AG04450 (cell line): ENCODE measurements at regions not wholly inside any gene's neighbourhood (a gene's known extent, or its start where the extent isn't known, plus 50 kb on each side); places are given as distances from the start of the nearest gene placed in this dataset.

ENCODE experiments used
- CTCF ChIA-PET: fragments of 300-600, 350-600 bp; formaldehyde crosslinking; extraction: SDS; loops from one replicate; lab custom pipeline; 2022; ENCODE audit warnings: antibody characterized with exemption, inconsistent platforms; lab: Charles Lee
- POLR2A ChIA-PET: fragments of 350-600 bp; formaldehyde crosslinking; extraction: SDS; loops from one replicate; lab custom pipeline; 2021; ENCODE audit warnings: antibody characterized with exemption, inconsistent platforms; lab: Yijun Ruan, JAX
- DNase-seq: peaks from one replicate; pipeline ENCODE4 v3.0.0-alpha.2; 2011; ENCODE audit warnings: low read depth, low spot score
- H3K27ac ChIP-seq: one replicate; pipeline ENCODE4 v1.5.1; 2012; ENCODE audit warnings: low read depth, low read length, control low read depth
- H3K27me3 ChIP-seq: one replicate; pipeline ENCODE4 v1.6.0; 2012; ENCODE audit warnings: low read length; ENCODE audit not compliant: control insufficient read depth, insufficient read depth
- H3K4me3 ChIP-seq: 2 replicates; pipeline ENCODE4 v1.5.1; 2011; ENCODE audit warnings: mild to moderate bottlenecking, low read depth, low read length, control low read depth
- H3K9me3 ChIP-seq: 2 replicates; pipeline ENCODE4 v1.5.1; 2012; ENCODE audit warnings: low read length; ENCODE audit not compliant: control insufficient read depth, insufficient read depth
- CTCF ChIP-seq: IDR thresholded peaks from 2 replicates; pipeline ENCODE4 v1.5.1; 2011; ENCODE audit warnings: low read depth, low read length, control low read depth, inconsistent platforms

DNA sequence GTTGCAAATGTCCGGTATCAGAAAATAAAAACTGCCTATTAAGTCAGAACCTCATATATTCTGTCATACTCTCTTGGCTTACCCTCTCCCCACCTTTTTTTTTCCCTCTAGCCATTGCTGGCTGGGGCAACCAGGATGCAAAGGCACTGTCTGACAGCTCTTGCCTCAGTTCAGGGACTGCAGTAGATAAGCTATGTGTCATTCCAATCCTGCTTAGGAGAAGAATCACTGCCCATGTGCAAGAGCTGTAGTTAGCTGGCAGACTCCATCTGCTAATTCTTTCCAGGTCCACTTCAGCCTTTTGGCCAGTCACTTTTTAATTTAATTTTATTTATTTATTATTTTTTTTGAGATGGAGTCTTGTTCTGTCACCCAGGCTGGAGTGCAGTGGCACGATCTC, 895.6 kb upstream of the SLC10A2 start:
- ChIA-PET CTCF (no interaction called here), POLR2A (no interaction called here)
- Histone ChIP-seq H3K4me3 (no peak overlapping the region), H3K27me3 (peaks cover 3% of the 10 kb centered on the region), H3K9me3 (no peaks in the 10 kb centered on the region), H3K27ac (no peak overlapping the region)
- TF ChIP-seq CTCF, result no peak
- no peak for DNase-seq

DNA sequence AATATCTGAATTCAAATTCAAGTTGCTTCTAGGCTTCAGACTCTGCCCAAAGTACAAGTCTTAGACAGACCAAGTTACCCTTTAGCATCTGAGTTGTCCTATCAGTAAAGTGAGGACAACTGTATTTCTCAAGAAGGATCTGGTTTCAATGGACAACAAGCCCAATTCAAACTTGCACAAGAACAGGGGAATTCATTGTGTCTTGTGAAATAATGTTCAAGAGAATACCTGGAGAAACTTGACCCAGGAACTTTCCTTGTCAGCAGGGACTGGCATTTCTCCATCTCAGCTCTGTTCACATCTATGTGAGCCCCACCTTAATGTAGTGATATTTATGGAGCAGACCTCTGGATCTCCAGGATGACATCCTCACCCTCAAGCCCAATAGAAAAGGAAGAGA, 894.9 kb upstream of the SLC10A2 start:
- H3K9me3 ChIP-seq, result no peaks in the 10 kb centered on the region
- H3K4me3 ChIP-seq, result no peak overlapping the region
- no peak overlapping the region for H3K27ac ChIP-seq
- DNase-seq, result no peak
- ChIA-PET POLR2A (no interaction called here), CTCF (no interaction called here)
- peaks cover 3% of the 10 kb centered on the region for H3K27me3 ChIP-seq
- no peak for TF ChIP-seq CTCF

GRCh38 chr13:103960001-103960400, 893.8 kb upstream of the SLC10A2 start:
- DNase-seq, result no peak
- Histone ChIP-seq H3K4me3 (no peak overlapping the region), H3K9me3 (no peaks in the 10 kb centered on the region), H3K27ac (no peak overlapping the region), H3K27me3 (peaks cover 3% of the 10 kb centered on the region)
- no peak for TF ChIP-seq CTCF
- ChIA-PET CTCF (no interaction called here), POLR2A (no interaction called here)

DNA sequence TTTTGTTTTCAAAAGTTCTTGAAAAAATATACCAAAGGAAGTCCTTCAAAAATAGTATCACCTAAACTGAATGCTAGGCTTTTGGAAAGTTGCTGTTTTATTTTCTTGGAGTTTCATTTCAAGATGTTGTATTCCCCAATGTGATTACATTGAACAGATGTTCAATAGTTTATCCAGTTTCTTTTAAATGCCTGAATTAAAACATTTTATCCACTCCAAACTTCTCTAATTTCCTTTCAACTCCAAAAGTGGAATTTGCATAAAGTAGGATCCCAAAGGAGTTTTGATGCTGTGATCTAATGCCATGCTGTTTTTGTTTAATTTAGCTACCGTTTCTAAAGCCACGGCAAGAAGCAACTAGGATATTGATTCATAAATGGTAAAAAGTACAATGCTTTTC, 892.5 kb upstream of the SLC10A2 start:
- H3K27ac ChIP-seq, result no peak overlapping the region
- ChIA-PET POLR2A (no interaction called here), CTCF (no interaction called here)
- DNase-seq, result no peak
- TF ChIP-seq CTCF, result no peak
- no peaks in the 10 kb centered on the region for H3K9me3 ChIP-seq
- peaks cover 3% of the 10 kb centered on the region for H3K27me3 ChIP-seq
- no peak overlapping the region for H3K4me3 ChIP-seq

DNA sequence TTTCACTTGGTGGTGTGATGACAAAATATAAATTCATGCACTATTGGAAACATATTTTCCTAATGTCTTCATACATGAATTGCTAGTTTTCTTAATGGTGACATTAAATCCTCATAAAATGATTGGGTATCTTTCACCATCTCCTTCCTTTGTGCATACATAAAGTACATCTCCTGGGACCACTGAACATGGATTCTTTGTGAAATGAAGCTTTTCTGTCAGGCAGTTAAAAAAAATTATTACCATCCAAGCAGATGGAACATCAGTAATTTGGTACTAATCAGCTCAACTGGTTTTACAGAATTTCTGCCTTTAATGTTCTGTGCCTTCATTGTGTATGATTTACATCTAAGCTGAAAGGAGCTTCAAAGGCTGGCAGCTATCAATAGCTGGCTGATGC, 891.7 kb upstream of the SLC10A2 start:
- H3K27ac ChIP-seq, result no peak overlapping the region
- POLR2A ChIA-PET, result no interaction called here
- no peak for TF ChIP-seq CTCF
- H3K27me3 ChIP-seq, result peaks cover 3% of the 10 kb centered on the region
- no peak for DNase-seq
- H3K9me3 ChIP-seq, result no peaks in the 10 kb centered on the region
- H3K4me3 ChIP-seq, result no peak overlapping the region
- CTCF ChIA-PET, result no interaction called here
